Naive thymus-derived CD8-positive, alpha-beta T cell (primary cell): ENCODE measurements at regions not wholly inside any gene's neighbourhood (a gene's known extent, or its start where the extent isn't known, plus 50 kb on each side); places are given as distances from the start of the nearest gene placed in this dataset.

ENCODE experiments used
- ATAC-seq, 2 donors: fragments of 150-1000 bp; cut with Tn5 transposase in 1 of 2; sonication (Bioruptor Pico), chemical (Tn5 transposase) in 1 of 2; 1 replicate in 1 of 2; 2 replicates in 1 of 2; pipeline ENCODE4 v1.10.0; 2021; ENCODE audit warnings: mild to moderate bottlenecking in 2 of 2, moderate library complexity in 2 of 2
- POLR2A ChIA-PET: fragments of 350-600 bp; sonication (Branson Sonifier 250); formaldehyde crosslinking; loops from one replicate; lab custom pipeline; 2021; ENCODE audit warnings: antibody characterized with exemption; lab: Charles Lee
- DNase-seq, 10 donors: peaks; one replicate each; pipeline versions ENCODE4 v3.0.0 to v3.0.0-alpha.2; 2020 to 2022
- H3K27ac Mint-ChIP-seq, 10 donors: one replicate each; pipeline ENCODE4 v1.8.0; 2020 to 2022; ENCODE audit warnings: mild to moderate bottlenecking in 10 of 10, mixed read lengths in 10 of 10, moderate library complexity in 4 of 10, inconsistent platforms in 1 of 10
- H3K27me3 Mint-ChIP-seq, 5 donors: one replicate each; pipeline ENCODE4 v1.8.0; 2021 to 2022; ENCODE audit warnings: mixed read lengths in 5 of 5
- H3K36me3 Mint-ChIP-seq, 3 donors: one replicate each; pipeline ENCODE4 v1.8.0; 2020 to 2022; ENCODE audit warnings: mixed read lengths in 3 of 3, mild to moderate bottlenecking in 2 of 3, inconsistent platforms in 1 of 3
- H3K4me1 Mint-ChIP-seq, 4 donors: one replicate each; pipeline ENCODE4 v1.8.0; 2021 to 2022; ENCODE audit warnings: mixed read lengths in 4 of 4
- H3K4me3 Mint-ChIP-seq, 10 donors: one replicate each; pipeline ENCODE4 v1.8.0; 2020 to 2022; ENCODE audit warnings: mild to moderate bottlenecking in 10 of 10, mixed read lengths in 10 of 10, moderate library complexity in 6 of 10, inconsistent platforms in 1 of 10
- H3K9me3 Mint-ChIP-seq, 9 donors: one replicate each; pipeline ENCODE4 v1.8.0; 2020 to 2022; ENCODE audit warnings: mixed read lengths in 9 of 9, mild to moderate bottlenecking in 3 of 9, inconsistent platforms in 1 of 9, moderate library complexity in 1 of 9

DNA sequence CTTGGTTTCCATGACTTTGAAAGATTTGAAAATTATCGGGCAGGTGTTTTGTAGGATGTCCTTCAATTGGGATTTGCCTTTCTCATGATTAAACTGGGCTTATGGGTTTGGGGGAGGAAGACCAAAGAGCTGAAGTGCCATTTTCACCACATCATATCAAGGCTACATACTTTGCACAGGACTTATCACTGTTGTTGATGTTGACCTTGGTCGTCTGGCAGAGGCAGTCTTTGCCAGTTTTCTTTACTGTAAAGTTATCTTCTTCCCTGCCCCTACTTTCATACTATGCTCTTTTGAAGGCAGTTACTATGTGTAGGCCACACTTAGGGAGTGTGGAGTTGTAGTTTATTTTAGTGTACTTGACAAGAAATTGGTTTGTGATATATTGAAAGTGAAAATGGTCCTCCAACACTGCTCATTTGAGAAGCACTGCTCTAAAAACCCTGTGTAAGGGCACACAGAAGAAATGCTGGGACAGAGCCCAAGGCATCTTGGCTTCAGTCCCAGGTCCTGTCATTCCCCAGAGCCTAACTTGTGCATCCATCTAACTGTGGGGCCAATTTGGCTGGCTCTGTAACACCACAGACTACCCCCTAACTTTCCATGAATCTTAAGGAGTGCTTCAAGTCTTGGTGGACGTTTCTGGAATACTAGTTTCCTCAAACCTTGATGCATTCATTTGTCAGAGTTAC, 384.9 kb downstream of the KCNRG start:
- no peaks in the 10 kb centered on the region for H3K36me3 Mint-ChIP-seq

DNA sequence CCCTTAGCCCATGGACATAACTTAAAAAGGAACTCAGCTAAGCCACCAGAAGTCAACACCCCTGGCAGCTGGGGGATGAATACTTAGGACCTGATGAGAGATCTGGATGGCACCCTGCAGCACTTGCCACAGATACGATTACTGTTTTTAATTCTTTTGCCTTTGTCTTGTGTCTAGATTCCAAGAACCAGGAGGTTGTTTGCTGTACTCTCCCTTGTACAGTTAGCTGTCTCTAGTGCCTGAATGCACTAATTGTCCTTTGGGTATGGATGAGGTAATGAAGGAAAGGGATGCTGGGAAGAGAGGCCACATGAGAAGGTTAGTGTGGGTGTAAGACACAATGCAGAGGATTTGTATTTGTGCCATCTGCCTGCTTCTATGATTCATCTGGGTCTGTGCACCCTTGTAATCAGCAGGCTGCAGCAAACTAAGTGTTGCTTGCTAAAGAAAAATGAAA, 385.8 kb downstream of the KCNRG start:
- no peaks in the 10 kb centered on the region for H3K4me1 Mint-ChIP-seq
- ATAC-seq = no peak
- POLR2A ChIA-PET = interaction anchor here (0.5 kb wide), 1 partner anchor 576 kb away, joined by 3 read pairs; no protein-coding TSS in a partner anchor

More for the DNA sequence above, 384.9 kb downstream of the KCNRG start:
- no peak overlapping the region for H3K27ac Mint-ChIP-seq
- no peak for ATAC-seq
- no peaks in the 10 kb centered on the region for H3K9me3 Mint-ChIP-seq
- DNase-seq = no peak
- POLR2A ChIA-PET = interaction anchor here (0.5 kb wide), 1 partner anchor 577 kb away, joined by 3 read pairs; no protein-coding TSS in a partner anchor
- no peaks in the 10 kb centered on the region for H3K4me1 Mint-ChIP-seq
- H3K27me3 Mint-ChIP-seq = peaks cover 0 to 10% (median 0%) of the 10 kb centered on the region in 5 donors
- no peak overlapping the region for H3K4me3 Mint-ChIP-seq

DNA sequence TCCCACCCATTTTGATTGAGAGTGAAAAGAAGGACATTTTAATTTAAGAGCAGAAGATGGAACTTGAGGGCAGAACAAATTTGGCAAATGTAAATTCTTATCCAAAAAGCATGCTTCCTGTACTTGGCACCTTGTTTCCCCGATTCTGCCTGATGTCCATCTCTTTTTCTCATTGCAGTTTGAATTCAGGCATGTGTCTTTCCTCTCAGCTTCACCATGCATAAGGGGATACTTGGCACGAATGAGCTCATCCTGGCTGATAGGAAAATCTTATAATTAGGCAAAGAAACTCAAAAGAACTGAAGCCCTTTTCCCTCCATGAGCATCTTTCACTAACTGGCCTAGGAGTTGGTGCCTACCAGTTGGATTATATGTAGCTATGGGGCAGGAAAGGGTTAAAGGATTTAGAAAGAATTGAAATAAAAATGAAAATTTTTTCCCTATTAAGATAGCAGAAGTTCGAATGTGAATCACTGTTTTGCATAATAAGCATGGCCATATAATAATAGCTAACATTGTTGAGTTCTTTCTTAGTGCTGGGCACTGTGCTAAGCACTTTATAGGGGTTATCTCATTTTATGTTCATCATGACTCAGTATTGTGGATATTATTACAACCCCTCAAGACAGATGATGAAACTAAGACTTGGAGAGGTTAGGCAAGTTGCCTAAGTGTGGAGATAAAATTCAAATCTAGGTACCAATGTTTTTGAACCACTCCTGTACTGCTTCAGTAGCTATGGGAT, 386.6 kb downstream of the KCNRG start:
- peaks cover 0 to 16% (median 0%) of the 10 kb centered on the region in 5 donors for H3K27me3 Mint-ChIP-seq
- no peak overlapping the region for H3K27ac Mint-ChIP-seq
- H3K9me3 Mint-ChIP-seq = no peaks in the 10 kb centered on the region
- ATAC-seq (no peak), DNase-seq (no peak)
- no peak overlapping the region for H3K4me3 Mint-ChIP-seq
- no peaks in the 10 kb centered on the region for H3K4me1 Mint-ChIP-seq
- POLR2A ChIA-PET = no interaction called here
- H3K36me3 Mint-ChIP-seq = no peaks in the 10 kb centered on the region

More for the DNA sequence above, 385.8 kb downstream of the KCNRG start:
- no peak overlapping the region for H3K27ac Mint-ChIP-seq
- no peaks in the 10 kb centered on the region for H3K9me3 Mint-ChIP-seq
- no peaks in the 10 kb centered on the region for H3K36me3 Mint-ChIP-seq
- no peak for DNase-seq
- H3K4me3 Mint-ChIP-seq = no peak overlapping the region
- H3K27me3 Mint-ChIP-seq = peaks cover 0 to 13% (median 0%) of the 10 kb centered on the region in 5 donors

DNA sequence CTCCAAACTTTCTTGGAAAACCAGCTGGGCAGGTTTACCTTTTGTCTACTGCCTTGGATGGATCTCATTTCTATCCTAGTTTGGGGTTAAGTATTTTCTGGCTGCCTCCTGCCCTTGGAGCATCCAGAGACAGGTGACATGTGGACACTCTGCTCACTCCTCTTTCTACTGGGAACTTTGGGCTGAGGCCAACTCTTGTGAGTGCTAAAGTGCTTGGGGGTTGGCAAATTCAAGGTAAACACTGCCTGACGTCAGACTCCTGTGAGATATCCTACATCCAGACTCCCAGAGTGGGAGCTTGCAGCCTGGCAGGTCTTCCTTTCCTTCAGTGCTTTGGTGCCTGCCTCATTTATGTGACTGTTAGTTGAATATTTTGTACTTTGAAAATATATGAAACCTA, 388.1 kb downstream of the KCNRG start:
- no peaks in the 10 kb centered on the region for H3K4me1 Mint-ChIP-seq
- H3K27me3 Mint-ChIP-seq = peaks cover 0 to 18% (median 0%) of the 10 kb centered on the region in 5 donors
- H3K27ac Mint-ChIP-seq = no peak overlapping the region
- no peaks in the 10 kb centered on the region for H3K9me3 Mint-ChIP-seq
- POLR2A ChIA-PET = no interaction called here
- no peak overlapping the region for H3K4me3 Mint-ChIP-seq
- no peaks in the 10 kb centered on the region for H3K36me3 Mint-ChIP-seq
- ATAC-seq (no peak), DNase-seq (no peak)

DNA sequence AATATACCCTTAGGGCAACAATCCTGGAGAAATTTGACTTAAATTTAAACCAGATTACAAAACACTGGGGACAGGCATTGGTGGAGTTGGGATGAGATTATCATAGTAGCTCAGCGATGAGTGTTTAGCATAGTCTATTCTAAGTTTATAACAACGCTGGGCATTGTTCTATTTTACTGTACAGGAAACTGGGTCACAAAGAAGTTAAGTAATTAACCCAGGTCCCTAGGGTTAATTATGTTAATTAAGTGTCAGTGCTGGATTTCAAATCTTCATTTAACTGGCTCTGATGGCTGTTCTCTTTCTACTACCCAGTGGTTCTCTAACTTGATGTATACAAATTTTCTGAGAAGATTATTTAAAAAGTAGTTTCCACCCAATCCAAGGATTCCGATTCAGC, 388.9 kb downstream of the KCNRG start:
- H3K27ac Mint-ChIP-seq = no peak overlapping the region
- POLR2A ChIA-PET = no interaction called here
- no peak for DNase-seq
- peaks cover 0 to 3% (median under 1%) of the 10 kb centered on the region in 4 donors for H3K4me1 Mint-ChIP-seq
- H3K27me3 Mint-ChIP-seq = peaks cover 0 to 15% (median 0%) of the 10 kb centered on the region in 5 donors
- no peak for ATAC-seq
- H3K9me3 Mint-ChIP-seq = no peaks in the 10 kb centered on the region
- H3K4me3 Mint-ChIP-seq = no peak overlapping the region
- no peaks in the 10 kb centered on the region for H3K36me3 Mint-ChIP-seq

DNA sequence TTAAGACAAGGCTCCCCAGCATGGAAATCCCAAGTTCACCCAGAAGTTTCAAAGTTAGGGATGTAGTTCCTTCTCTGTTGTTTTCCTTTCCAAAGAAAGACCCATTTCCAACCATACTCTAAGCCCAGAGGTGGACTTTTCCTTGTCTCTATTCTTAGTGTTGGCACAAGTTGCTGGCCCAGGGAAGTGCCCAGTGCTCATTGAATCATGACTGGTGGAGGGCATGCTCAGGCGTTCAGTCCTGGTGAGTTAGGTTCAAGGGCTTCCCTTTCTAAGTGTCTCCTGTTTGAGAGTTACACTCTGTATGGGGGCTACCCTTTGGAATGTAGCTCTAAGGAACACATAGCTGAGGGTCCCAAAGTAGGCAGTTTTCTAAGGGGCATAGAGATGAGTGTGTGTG, 389.5 kb downstream of the KCNRG start:
- POLR2A ChIA-PET = no interaction called here
- H3K36me3 Mint-ChIP-seq = no peaks in the 10 kb centered on the region

DNA sequence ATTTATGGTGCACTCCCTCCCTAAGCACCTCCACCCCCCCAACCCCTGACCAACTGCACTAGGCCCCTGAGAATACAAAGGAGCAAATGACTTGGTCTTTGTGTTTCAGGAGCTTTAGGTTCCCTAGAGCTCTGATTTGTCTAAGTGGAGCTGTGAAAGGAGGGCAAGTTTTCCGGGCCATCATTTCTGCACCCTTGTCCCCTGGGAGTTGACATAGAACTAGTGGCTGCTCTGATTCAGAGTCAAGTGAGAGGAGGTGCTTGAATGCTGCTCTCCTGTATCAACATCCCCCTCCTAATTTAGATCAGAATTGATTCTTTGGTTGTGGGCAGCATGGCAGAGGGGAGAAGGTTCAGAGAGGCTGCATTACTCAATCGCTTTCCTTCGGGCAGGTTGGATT, 391.6 kb downstream of the KCNRG start:
- no peaks in the 10 kb centered on the region for H3K9me3 Mint-ChIP-seq
- H3K4me3 Mint-ChIP-seq = no peak overlapping the region
- no peak for DNase-seq
- no peaks in the 10 kb centered on the region for H3K36me3 Mint-ChIP-seq
- ATAC-seq = no peak
- peaks cover 0 to 7% (median 1%) of the 10 kb centered on the region in 4 donors for H3K4me1 Mint-ChIP-seq
- H3K27ac Mint-ChIP-seq = no peak overlapping the region
- POLR2A ChIA-PET = no interaction called here
- H3K27me3 Mint-ChIP-seq = peaks cover 0 to 12% (median 0%) of the 10 kb centered on the region in 5 donors

More for the DNA sequence above, 389.5 kb downstream of the KCNRG start:
- Mint-ChIP-seq H3K9me3 (no peaks in the 10 kb centered on the region), H3K4me3 (no peak overlapping the region), H3K27me3 (peaks cover 0 to 15% (median 0%) of the 10 kb centered on the region in 5 donors), H3K27ac (no peak overlapping the region), H3K4me1 (peaks cover 0 to 7% (median 1%) of the 10 kb centered on the region in 4 donors)
- ATAC-seq (no peak), DNase-seq (no peak)

DNA sequence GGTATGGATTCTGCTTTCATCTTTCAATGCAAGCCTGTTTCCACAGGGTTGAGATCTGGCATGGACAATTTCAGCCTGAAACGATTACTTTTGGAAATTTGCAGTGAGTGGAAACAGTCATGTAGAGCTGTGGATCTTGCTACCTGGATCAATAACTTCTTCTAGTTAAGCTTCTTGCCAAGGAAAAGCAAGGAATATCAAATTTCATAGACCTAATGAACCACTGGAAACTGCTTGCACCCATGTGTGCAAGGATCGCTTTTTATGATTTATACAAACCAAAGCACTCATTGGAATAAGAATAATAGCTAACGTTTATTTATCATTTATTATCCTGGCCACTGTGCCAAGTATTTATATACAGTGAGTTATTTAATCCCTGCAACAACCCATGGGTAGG, 392.8 kb downstream of the KCNRG start:
- H3K4me3 Mint-ChIP-seq = no peak overlapping the region
- H3K4me1 Mint-ChIP-seq = peaks cover 0 to 7% (median 1%) of the 10 kb centered on the region in 4 donors

DNA sequence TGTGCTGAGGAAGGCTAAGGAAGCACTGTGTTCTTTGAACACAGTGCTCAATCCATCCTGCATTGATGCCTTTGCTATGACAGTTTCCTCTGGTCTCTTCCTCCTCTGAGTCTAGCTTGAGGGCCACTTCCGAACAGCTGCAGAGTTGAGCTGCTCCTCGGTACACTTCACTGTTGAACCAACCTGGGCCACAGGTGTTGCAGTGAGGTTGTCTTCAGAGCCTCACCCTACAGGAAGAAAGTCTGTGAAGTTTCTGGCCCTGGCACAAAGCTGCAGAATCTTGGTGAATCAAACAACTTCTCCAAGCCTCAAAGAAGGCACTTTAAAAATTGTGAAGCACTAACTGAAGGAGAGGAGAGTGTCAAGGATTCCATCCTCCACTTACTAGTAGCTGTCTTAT, 394.0 kb downstream of the KCNRG start:
- no peak for ATAC-seq
- Mint-ChIP-seq H3K9me3 (no peaks in the 10 kb centered on the region), H3K36me3 (no peaks in the 10 kb centered on the region), H3K4me3 (peak overlapping the region in 1 of 10 donors; percentile 7), H3K27me3 (peaks cover 0 to 8% (median 0%) of the 10 kb centered on the region in 5 donors), H3K4me1 (peaks cover 0 to 7% (median 1%) of the 10 kb centered on the region in 4 donors), H3K27ac (peak overlapping the region in 2 of 10 donors; percentile 37 to 53)
- DNase-seq = no peak
- POLR2A ChIA-PET = no interaction called here

More for the DNA sequence above, 392.8 kb downstream of the KCNRG start:
- ATAC-seq (no peak), DNase-seq (no peak)
- Mint-ChIP-seq H3K9me3 (no peaks in the 10 kb centered on the region), H3K36me3 (no peaks in the 10 kb centered on the region), H3K27me3 (peaks cover 0 to 8% (median 0%) of the 10 kb centered on the region in 5 donors), H3K27ac (no peak overlapping the region)
- POLR2A ChIA-PET = no interaction called here

DNA sequence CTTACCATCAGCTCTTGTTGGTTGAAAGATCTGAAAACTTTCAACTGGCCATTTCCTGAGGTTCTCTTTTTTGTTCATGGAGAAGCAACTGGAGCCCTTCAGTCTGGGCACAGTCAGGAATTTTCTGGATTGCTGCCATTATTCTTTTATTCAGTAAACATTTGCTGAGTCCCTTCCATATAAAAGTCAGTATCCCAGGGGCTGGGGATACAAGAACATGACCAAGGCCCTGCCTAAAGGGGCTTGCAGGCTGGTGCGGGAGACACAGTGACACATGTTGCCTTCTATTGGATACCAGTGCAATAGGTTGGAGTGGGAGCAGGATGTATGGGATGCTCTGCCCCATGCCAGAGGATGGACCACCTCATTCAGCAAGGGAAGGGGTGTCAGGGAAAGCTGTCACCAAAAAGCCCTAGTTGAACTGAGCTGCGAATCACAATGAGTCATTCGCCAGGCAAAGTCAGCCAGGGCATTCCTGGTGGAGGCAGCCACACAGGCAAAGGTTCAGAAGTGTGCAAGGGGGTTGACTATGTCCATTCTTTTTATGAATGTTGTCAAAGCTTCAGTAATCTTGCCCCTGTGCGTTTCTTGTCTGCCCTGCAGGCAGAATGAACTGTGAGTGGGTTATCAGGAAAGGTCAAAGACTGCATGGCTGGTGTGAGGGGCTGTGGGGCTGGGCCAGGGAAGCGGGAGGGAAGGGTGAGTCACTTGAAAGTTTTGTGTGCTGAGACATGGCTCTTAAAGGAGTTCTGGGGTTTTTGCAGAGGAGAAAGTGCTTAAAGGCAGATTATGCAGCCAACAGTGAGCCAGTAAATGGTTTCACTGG, 395.9 kb downstream of the KCNRG start:
- DNase-seq (no peak), ATAC-seq (no peak)
- H3K4me3 Mint-ChIP-seq = no peak overlapping the region
- H3K9me3 Mint-ChIP-seq = peaks cover 0 to 13% (median 0%) of the 10 kb centered on the region in 9 donors
- peak overlapping the region in 1 of 10 donors; percentile 57 for H3K27ac Mint-ChIP-seq
- H3K27me3 Mint-ChIP-seq = peaks cover 0 to 5% (median 0%) of the 10 kb centered on the region in 5 donors
- POLR2A ChIA-PET = no interaction called here
- H3K4me1 Mint-ChIP-seq = peaks cover 0 to 7% (median 1%) of the 10 kb centered on the region in 4 donors
- no peaks in the 10 kb centered on the region for H3K36me3 Mint-ChIP-seq

DNA sequence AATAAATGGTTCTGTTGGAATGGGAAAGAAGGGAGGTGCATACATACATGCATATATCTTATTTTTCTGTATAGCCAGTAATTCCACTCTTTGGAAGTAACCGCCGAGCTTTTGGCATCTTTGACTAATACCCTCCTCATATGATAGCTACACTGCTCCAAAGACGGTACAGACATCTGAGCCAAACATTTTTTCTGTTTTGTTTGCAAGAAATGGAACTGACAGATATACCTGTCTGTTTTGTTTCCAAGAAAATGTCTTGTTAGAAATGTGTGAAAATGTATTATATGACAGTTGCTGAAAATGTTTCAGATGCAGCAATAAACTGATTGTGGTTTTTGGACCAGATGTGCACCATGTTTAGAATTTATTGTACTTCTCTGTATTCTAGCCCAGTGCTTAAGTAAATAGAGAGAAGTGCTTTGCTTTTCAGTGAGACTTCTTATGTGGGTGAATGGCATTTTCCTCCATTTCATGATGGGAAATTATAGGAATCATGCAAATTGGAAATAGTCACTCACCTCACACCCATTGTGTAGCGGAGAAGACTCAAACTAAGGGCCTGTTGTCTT, 396.9 kb downstream of the KCNRG start:
- H3K4me3 Mint-ChIP-seq = no peak overlapping the region
- H3K4me1 Mint-ChIP-seq = peaks cover 0 to 7% (median 1%) of the 10 kb centered on the region in 4 donors
- ATAC-seq (no peak), DNase-seq (no peak)
- H3K27me3 Mint-ChIP-seq = peaks cover 0 to under 1% (median 0%) of the 10 kb centered on the region in 5 donors
- POLR2A ChIA-PET = no interaction called here
- no peaks in the 10 kb centered on the region for H3K36me3 Mint-ChIP-seq
- H3K9me3 Mint-ChIP-seq = peaks cover 0 to 13% (median 0%) of the 10 kb centered on the region in 9 donors
- H3K27ac Mint-ChIP-seq = no peak overlapping the region

DNA sequence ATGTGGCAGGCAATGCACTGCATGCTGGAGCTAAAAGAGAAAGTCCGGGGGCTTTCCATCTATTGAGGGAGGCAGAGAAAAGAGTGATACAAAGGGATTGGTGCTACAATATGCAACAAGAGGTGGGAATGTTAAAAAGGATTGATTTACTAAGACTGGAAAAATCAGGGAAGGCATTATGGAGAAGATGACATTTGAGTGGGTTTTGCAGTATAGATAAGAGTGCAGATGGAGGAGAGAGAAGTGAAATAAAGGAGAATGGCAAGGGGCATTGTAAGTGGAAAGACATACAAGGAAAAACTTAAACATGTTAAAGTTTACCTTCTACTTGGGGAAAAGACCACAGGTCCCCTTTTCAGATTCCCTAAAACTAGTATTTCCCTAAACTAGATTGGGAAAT, 399.4 kb downstream of the KCNRG start:
- ATAC-seq = no peak
- Mint-ChIP-seq H3K27ac (no peak overlapping the region), H3K4me3 (no peak overlapping the region), H3K36me3 (no peaks in the 10 kb centered on the region), H3K9me3 (peaks cover 0 to 13% (median 0%) of the 10 kb centered on the region in 9 donors), H3K4me1 (no peaks in the 10 kb centered on the region), H3K27me3 (no peaks in the 10 kb centered on the region)
- no peak for DNase-seq
- POLR2A ChIA-PET = no interaction called here
